OCI-LY7 (cell line): ENCODE measurements at regions not wholly inside any gene's neighbourhood (a gene's known extent, or its start where the extent isn't known, plus 50 kb on each side); places are given as distances from the start of the nearest gene placed in this dataset.

Experiments
- BruUV-seq: library from RNA; stranded (reverse); fragments of 400-500 nt; replicated peaks from 2 replicates; lab custom pipeline; 2021; lab: Mats Ljungman, UMichigan
- CTCF ChIA-PET: fragments of 300-600 bp; sonication (Branson Sonifier 250); formaldehyde crosslinking; loops from one replicate; lab custom pipeline; 2022; ENCODE audit warnings: antibody characterized with exemption; ENCODE audit not compliant: unreplicated experiment; lab: Charles Lee
- POLR2A ChIA-PET: fragments of 300-600 bp; sonication (Branson Sonifier 250); formaldehyde crosslinking; loops from one replicate; lab custom pipeline; 2022; ENCODE audit warnings: antibody characterized with exemption; lab: Charles Lee
- DNase-seq: peaks from one replicate; pipeline ENCODE4 v3.0.0-alpha.2; 2015; ENCODE audit warnings: low spot score
- H2AFZ ChIP-seq: fragments of 200-600 bp; sonication (generic), shearing (Covaris generic); 2 replicates; pipeline ENCODE4 v1.6.1; 2014; ENCODE audit warnings: mild to moderate bottlenecking, antibody characterized with exemption, low read length, moderate library complexity
- H3K27ac ChIP-seq: fragments of 200-600 bp; sonication (generic); 2 replicates; pipeline ENCODE4 v1.5.1; 2014; ENCODE audit warnings: mixed run types, low read depth, mild to moderate bottlenecking, moderate library complexity, low read length, inconsistent platforms; ENCODE audit not compliant: poor library complexity, severe bottlenecking
- H3K36me3 ChIP-seq: fragments of 200-600 bp; sonication (generic); 2 replicates; pipeline ENCODE4 v1.6.1; 2014; ENCODE audit warnings: mild to moderate bottlenecking, antibody characterized with exemption, low read length, moderate library complexity, mixed read lengths; ENCODE audit not compliant: insufficient read depth
- H3K4me1 ChIP-seq: fragments of 200-600 bp; sonication (generic); 2 replicates; pipeline ENCODE4 v1.5.1; 2014; ENCODE audit warnings: mild to moderate bottlenecking, low read length; ENCODE audit not compliant: insufficient read depth, poor library complexity, severe bottlenecking
- H3K4me2 ChIP-seq: fragments of 200-600 bp; sonication (generic); 2 replicates; pipeline ENCODE4 v1.6.1; 2014; ENCODE audit warnings: mild to moderate bottlenecking, low read length
- H3K4me3 ChIP-seq: fragments of 200-600 bp; sonication (generic); 2 replicates; pipeline ENCODE4 v1.5.1; 2014; ENCODE audit warnings: mild to moderate bottlenecking, low read depth, low read length; ENCODE audit not compliant: poor library complexity, severe bottlenecking
- H3K79me2 ChIP-seq: fragments of 200-600 bp; sonication (generic); 2 replicates; pipeline ENCODE4 v1.6.1; 2016; ENCODE audit warnings: low read depth, mild to moderate bottlenecking, low read length, moderate library complexity, mixed read lengths; ENCODE audit not compliant: insufficient read depth
- H3K9me2 ChIP-seq: fragments of 200-600 bp; sonication (generic); 2 replicates; pipeline ENCODE4 v1.6.1; 2016; ENCODE audit warnings: mild to moderate bottlenecking, low read length, mixed read lengths; ENCODE audit not compliant: insufficient read depth
- H3K9me3 ChIP-seq: fragments of 200-600 bp; sonication (generic); 2 replicates; pipeline ENCODE4 v1.6.1; 2014; ENCODE audit warnings: mild to moderate bottlenecking, mixed run types, low read length, mixed read lengths
- H4K20me1 ChIP-seq: fragments of 200-600 bp; sonication (generic); 2 replicates; pipeline ENCODE4 v1.6.1; 2014; ENCODE audit warnings: mild to moderate bottlenecking, antibody characterized with exemption, low read length, moderate library complexity, mixed read lengths; ENCODE audit not compliant: insufficient read depth
- CTCF ChIP-seq: fragments of 200-600 bp; sonication (generic); conservative IDR thresholded peaks from 2 replicates; pipeline ENCODE4 v1.5.1; 2014; ENCODE audit warnings: mild to moderate bottlenecking, antibody characterized with exemption, low read length, moderate library complexity, mixed read lengths
- EZH2phosphoT487 ChIP-seq: fragments of 200-600 bp; sonication (generic); IDR thresholded peaks from 2 replicates; pipeline ENCODE4 v1.6.1; 2018; ENCODE audit warnings: low read depth, borderline replicate concordance, mild to moderate bottlenecking, mixed run types, antibody characterized with exemption, low read length, moderate library complexity, mixed read lengths
- intact Hi-C: fragments of 100-400 bp; cut with micrococcal nuclease; formaldehyde crosslinking; loops from one replicate; pipeline ENCODE4 v1.10.0; 2022; ENCODE audit not compliant: unreplicated experiment

- no peaks in the 10 kb centered on the region for H3K36me3 ChIP-seq
- DNase-seq = no peak
- H3K9me3 ChIP-seq = no peaks in the 10 kb centered on the region
- no peak overlapping the region for H2AFZ ChIP-seq
- ChIA-PET CTCF (no interaction called here), POLR2A (no interaction called here)
- no peaks in the 10 kb centered on the region for H4K20me1 ChIP-seq
- H3K4me3 ChIP-seq = no peak overlapping the region
- TF ChIP-seq EZH2phosphoT487 (no peak), CTCF (no peak)
- no peaks in the 10 kb centered on the region for H3K9me2 ChIP-seq
- no peak overlapping the region for H3K27ac ChIP-seq
- H3K4me1 ChIP-seq = no peaks in the 10 kb centered on the region
- no TSS peak for BruUV-seq
- H3K79me2 ChIP-seq = no peaks in the 10 kb centered on the region
- intact Hi-C loops = no loop called here
- no peak overlapping the region for H3K4me2 ChIP-seq
Observed at GRCh38 chr17:13076905-13077304, 59.1 kb upstream of the ELAC2 start.

DNA sequence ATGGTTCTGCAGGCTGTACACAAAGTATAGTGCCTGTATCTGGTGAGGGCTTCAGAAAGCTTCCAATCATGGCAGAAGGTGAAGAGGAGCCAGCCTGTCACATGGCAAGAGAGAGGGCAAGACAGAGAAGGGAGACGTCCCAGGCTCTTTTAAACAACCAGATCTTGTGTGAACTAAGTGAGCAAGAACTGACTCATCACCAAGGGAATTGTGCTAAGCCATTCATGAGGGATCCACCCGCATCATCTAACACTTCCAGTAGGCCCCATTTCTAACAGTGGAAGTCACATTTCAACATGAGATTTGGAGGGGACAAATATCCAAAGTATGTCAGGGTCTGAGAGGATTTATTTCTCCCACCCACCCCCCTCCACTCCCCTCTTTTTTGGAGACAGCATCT, 56.2 kb upstream of the ELAC2 start:
- Histone ChIP-seq H3K36me3 (no peaks in the 10 kb centered on the region), H3K27ac (no peak overlapping the region), H3K79me2 (no peaks in the 10 kb centered on the region), H3K4me3 (no peak overlapping the region), H4K20me1 (no peaks in the 10 kb centered on the region), H3K4me1 (no peaks in the 10 kb centered on the region), H2AFZ (no peak overlapping the region), H3K9me2 (no peaks in the 10 kb centered on the region), H3K4me2 (no peak overlapping the region), H3K9me3 (no peaks in the 10 kb centered on the region)
- no TSS peak for BruUV-seq
- ChIA-PET CTCF (no interaction called here), POLR2A (no interaction called here)
- intact Hi-C loops = no loop called here
- no peak for DNase-seq
- TF ChIP-seq CTCF (no peak), EZH2phosphoT487 (no peak)

- CTCF ChIA-PET = no interaction called here
Observed at GRCh38 chr17:13073018-13073417, 55.2 kb upstream of the ELAC2 start.

More at GRCh38 chr17:13073018-13073417, 55.2 kb upstream of the ELAC2 start:
- intact Hi-C loops = no loop called here
- H2AFZ ChIP-seq = no peak overlapping the region
- H4K20me1 ChIP-seq = no peaks in the 10 kb centered on the region
- no peak for TF ChIP-seq EZH2phosphoT487
- TF ChIP-seq CTCF = no peak
- no peaks in the 10 kb centered on the region for H3K36me3 ChIP-seq
- H3K27ac ChIP-seq = no peak overlapping the region
- POLR2A ChIA-PET = no interaction called here
- no peaks in the 10 kb centered on the region for H3K4me1 ChIP-seq
- no peak overlapping the region for H3K4me3 ChIP-seq
- no peaks in the 10 kb centered on the region for H3K9me3 ChIP-seq
- DNase-seq = no peak
- no peaks in the 10 kb centered on the region for H3K79me2 ChIP-seq
- H3K9me2 ChIP-seq = no peaks in the 10 kb centered on the region
- H3K4me2 ChIP-seq = no peak overlapping the region
- BruUV-seq = no TSS peak
